Stimulated activated CD8-positive, alpha-beta memory T cell treated with anti-CD3 and anti-CD28 coated beads, Interleukin-15, amount 100 ng/mL, for 48 hours (primary cell): ENCODE measurements at regions not wholly inside any gene's neighbourhood (a gene's known extent, or its start where the extent isn't known, plus 50 kb on each side); places are given as distances from the start of the nearest gene placed in this dataset.

Experiments used
- DNase-seq, 2 donors: peaks; one replicate each; pipeline ENCODE4 v3.0.0-alpha.2; 2020; ENCODE audit warnings: low read depth in 2 of 2

DNA sequence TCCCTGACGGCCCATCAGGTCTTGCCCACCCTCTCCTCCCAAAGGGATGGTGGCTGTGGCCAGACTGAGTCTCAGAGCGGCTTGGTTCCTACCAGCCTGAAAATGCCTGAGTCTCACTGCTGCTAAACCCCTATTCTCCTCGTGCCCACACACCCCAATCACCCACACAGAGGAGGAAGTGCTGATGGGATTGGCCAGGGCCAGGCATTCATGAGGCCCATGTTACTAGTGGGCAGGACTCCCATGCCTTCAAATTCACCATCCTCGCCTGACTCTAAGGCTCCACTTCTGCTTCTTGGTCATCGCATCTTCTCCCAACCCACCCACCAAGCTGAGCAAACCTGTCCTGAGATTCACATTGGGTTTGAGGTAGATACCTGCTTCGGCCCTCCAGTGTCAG lies 80.1 kb upstream of the CST7 start:
- no peak for DNase-seq

DNA sequence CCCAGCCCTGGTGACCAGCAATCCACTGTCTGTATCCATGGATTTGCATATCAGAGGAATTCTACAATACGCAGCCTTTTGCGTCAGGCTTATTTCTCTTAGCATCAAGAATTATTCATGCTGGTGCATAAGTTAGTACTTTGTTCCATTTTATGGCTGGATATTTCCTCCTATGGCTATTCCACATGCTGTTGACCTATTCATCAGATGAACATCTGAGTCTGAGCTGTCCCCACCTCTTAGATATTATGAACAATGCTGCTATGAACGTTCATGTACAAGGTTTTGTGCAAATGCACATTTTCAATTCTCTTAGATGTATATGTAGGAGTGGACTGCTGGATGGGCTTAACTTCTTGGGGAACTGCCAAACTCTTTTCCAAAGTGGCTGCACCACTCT lies 79.0 kb upstream of the CST7 start:
- no peak for DNase-seq

DNA sequence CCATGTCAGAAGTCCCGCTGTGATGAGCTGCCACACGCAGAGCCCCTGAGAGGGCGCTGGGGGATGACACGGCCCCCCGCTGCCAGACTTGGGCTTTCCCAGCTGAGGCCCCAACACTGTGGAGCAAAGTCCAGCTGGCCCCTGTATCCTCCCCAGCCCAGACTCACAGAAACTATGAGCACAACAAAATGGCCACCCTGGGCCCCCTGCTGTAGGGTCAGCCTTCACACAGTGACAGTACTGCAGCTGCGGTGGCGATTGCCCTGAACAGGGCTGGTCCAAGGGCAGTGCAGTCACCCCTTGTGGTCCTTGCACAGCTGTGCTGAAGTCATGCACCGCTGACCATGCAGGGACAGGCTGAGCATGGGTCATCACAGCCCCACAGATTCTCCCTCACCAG lies 78.2 kb upstream of the CST7 start:
- no peak for DNase-seq

DNA sequence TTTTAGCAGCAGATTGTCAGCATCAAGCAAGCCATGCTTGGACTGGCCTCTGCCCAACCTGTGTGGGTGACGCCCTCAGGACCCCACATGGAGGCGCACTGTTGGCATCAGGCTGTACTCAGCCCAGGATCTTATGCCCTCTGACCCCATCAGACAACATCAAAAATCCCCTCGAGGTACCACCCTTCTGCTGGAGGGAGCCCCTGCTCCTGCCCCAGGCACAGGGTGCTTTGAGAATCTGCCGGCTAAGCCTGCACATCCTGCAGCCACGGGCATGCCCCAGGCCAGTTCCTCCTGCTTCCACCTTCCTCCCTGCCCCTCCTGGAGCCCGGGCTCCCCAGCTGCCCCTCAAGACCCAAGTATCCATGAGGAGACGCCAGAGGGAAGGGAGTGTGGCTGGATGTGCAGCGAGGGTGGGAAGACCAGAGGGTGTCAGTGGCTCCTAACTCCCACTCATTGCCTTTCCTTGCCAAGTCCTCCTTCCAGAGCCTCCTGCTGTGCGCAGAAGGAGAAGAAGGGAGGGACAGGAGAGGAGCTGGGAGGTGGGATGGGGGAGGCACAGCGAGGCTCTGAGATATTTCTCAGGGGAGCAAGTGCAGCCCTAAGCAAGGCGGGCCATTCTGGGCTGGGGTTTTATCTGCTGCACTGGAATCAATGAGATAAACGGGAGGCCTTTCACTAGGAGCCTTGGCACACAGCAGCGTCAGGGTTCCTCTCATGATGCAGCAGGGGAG lies 77.4 kb upstream of the CST7 start:
- no peak for DNase-seq

DNA sequence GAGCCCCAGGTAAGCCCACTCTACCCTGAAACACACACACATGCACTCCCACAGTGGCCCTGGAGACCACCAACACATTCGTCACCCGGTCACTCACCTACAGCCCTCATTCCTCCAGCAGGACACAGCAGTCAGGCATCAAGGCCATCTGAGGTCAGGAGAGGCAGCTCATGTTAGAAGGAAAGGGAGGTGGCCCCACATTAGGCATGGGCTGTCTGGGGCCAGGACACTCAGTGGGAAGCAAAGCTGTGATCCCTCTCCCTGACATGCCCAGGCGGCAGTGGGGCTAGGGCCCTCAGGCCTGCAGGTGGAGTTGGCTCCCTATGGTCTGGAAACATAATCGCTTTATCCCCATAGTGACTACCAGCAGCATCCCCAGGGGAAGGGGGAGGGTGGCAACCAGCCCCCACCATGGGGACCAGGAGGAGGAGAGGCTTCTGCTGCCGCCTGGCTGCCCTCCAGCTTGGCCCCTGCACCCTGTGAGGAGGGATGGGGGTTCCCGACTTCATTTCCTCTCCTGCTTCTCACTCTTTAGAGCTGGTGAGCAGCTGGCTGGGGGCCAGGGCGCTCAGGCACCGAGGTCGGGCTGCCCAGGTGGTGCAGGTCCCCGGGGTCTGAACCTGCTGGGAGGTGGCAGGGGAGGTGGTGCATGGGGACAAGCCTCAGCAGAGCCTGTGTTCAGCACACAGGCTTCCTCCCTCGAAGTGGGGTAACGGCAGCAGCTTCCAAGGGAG lies 76.6 kb upstream of the CST7 start:
- DNase-seq = no peak

DNA sequence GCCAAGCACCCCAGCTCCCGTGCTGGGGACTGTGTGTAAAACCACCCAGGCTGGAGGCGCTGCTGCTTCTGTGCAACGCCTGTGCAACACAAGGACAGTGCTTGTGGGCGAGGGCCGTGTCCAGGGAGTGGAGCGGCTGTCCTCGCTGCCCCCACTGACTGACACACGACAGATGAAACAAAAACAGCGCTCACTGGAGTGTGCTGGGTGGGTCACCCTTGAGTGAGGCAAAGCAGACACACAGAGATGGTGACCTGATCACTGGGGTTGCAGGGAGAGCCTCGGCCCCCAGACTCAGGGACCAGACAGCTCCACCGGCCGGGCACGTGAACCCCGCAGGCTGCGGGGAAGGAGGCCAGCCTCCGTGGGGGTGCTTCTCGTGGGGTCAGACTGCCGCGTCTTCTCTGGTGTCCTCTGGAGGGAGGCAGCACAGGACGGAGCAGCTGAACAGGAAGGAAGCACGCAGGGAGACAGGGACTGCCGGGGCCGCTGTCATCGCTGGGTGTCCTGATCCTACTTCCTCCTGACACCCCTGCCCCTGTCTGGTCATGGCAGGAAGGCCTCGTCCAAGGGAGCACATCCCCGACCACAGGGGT lies 75.9 kb upstream of the CST7 start:
- DNase-seq = no peak

DNA sequence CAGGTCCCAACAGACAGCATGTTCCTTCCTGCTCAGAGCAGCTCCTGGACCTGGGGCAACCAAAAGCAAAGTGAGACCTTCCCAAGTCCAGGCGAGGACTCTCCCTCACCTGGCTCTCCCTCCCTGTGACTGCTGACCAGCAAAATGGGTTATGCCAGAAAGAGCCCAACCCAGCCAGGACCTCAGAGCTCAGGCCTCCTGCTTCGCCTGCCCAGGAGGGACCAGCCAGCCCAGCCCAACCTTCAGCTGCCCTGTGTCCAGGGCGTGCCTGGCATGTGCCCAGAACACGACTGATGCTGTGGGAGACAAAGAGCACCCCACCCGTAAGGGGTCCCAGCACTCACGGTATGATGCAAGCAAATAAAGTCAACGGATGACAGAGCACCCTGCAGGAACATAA lies 74.0 kb upstream of the CST7 start:
- no peak for DNase-seq

DNA sequence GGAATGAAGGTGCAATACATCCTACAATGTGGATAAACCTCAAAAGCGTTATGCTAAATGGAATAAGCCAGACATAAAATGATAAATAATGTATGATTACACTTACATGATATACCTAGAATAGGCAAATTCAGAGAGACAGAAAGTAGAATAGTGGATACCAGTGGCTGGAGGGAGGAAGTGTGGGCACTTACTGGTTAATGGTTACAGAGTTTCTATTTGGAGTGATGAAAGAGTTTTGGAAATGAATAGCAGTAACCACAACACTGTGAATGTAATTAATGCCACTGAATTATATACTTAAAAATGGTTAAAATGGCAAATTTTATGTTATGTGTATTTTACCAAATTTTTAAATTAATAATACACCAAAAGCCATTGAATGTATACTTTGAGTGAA lies 71.4 kb upstream of the CST7 start:
- no peak for DNase-seq

DNA sequence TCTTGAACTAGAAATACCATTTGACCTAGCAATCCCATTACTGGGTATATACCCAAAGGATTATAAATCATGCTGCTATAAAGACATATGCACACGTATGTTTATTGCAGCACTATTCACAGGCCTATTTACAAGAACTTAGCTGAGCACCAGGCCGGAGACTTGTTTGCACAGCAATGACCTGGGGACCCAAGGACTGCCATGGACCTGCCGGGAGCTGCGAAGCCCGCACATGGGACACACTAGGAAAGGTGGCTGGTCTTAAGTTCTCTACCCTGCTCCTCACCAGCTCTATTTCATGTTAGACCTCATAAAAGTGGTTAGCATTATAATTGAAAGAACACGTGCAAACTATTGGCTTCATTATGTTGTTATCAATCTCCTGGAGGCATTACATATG lies 70.4 kb upstream of the CST7 start:
- no peak for DNase-seq

DNA sequence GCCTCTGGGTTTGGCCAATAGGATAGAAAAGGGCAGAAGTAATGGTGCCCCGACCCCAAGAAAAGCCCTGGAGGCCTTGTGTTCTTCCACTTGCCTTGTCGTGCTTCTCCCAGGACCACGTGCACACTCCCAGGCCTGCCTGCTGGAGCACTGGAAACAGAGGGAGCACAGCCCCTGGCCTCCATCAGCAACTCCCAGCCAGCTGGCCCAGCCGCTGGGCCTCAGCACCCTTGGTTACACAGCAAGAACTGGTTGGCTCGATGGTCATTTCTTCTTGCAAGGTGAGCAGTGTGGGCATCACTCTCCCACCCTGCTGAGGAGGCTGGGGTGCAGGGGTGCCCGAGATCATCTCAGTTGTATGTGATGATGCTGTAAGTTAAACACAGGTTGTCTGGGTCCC lies 69.2 kb upstream of the CST7 start:
- DNase-seq = no peak

DNA sequence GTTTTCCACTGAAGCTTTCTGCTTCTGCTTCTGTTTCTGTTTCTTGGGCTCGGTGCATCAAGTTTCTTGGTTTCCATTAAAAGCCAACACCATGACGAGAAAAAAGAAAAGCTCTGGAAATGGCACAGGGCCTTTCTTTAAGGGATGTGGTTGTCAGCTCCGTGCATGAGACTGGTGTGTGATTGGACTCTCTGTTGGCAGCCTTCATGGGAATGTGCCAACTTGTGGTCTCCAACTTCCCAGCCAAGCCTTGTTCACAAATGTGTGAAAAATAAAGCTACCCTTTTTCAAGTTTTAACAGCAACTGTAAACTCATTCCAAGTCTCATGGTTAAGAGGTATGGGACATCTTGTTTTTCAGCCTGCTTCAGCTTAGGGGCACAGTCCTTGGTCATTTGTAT lies 68.7 kb upstream of the CST7 start:
- DNase-seq = no peak

DNA sequence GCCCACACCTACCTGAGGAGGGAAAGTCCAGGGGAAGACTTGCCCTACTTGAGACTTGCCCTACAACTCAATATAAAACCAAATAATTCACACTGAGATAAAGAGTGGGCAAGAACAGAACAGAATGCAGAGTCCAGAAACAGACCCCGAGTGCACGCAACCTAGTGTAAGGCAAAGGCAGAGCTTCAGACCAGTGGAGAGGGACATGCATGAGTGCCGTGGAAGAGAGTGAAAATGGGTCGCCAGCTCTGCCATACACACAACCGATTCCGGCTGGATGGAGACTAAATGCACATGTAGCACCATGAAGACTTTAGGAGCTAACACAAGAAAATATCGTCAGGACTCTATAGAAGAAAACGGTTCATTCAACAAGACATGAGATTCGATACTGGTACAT lies 58.8 kb upstream of the CST7 start:
- no peak for DNase-seq

DNA sequence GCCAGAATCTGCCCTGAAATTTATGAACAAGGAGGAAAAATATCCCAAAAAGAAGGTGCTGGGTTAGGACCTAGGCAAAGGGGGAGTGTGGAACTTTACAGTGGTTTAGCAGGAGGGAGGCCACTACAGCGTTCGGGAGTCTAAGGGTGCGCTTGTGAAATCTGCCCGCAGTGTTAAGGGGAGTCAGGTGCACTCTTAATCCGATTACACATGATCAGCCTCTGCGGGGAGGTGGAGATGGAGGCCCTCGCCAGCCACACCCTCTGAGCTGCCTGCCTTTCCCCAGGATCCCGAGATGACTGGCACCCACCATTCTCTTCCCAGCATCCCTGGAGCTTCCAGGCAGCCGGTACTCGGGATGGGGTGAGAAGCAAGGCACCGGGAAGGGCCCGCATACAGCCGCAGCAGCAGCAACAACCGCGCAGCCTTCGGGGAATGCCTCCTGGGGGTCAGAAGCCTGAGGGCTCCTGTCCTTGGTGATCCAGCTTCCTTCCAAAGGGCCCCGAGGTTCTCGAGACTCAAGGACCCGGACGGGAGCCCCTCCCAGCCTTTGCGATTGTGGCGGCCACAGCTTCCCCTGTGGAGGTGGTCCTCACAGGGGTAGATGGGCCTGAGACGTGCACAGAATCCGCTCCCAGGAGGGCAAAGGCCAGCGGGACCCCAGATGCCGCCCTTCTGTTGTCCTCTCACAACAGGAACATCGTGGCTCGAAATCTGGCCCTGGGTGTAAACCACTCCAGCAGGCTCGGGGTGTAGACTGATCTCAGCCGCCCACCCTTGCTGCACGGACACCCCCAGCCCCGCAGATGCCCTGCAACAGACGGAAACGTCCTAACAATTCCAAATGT lies 57.3 kb upstream of the CST7 start:
- DNase-seq = no peak

DNA sequence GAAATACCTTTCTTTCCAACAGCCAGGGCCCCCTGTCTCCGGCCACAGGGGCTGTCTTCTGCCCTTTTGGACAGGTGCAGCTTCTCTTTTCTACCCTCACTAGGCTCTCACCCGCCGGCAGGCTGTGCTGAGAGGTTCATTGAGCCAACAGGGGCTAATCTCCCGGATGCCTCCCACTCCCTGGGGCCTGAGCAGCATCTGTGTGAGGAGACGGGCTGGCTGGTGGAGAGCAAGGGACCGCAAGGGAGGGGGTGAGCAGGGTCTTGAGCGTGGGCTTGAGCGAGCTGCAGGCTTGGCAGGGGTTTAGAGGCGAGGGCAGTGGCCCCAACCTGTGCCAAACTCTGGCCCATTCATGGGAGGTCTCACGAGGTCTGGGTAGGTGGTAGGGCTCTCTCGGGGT lies 56.5 kb upstream of the CST7 start:
- DNase-seq = no peak

DNA sequence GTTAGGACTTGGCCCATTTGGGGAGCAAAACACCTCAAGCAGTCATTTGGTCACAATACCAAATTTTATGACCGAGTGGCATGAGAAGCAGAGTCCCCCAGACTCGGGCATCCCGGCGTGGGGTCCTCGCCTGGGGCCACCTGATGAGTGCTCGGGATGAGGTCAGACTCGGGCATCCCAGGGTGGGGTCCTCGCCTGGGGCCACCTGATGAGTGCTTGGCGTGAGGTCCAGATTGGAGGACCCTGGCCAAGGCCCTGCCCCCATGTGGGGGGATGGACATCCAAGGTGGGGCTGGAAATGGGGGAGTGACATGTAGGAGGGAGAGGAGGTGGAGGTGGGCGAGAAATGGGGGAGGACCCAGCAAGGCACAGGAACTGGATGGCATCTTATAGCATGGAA lies 56.1 kb upstream of the CST7 start:
- no peak for DNase-seq

DNA sequence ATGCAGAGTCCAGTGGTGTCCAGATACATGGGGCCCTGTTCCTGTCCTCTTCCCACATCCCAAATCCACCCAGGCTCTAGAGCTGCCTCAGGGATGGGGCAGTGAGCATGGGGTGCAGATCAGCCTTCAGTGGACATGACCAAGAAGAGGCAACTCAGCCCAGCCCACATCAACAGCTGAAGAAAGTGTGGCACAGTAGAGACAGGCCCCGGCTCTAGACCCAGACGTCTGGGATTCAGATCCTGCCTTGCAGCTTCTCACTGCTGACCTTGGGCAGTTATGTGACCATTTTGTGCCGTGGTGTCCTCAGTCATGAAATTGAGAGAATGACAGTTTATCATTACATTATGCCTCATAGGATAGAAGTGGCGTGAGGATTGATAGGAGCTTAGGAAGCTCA lies 54.6 kb upstream of the CST7 start:
- no peak for DNase-seq

DNA sequence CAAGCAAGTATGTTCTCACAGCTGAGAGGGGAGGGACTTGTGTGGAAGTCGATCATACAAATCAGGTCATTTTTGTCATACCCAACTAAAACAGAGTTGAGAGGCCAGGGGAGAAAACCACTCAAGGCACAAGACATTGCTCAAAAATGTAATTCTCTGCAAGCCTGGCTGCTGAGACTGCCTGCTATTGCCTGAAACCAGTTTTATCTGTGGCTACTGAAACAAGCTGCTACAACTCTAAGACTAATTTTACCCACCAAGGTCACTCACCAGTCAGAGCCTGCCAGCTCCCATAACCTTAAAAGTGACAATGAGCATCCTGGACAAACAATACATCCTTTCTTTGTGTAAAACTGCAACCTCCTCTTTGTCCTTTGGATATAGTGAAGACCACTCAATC lies 54.1 kb upstream of the CST7 start:
- DNase-seq = no peak

DNA sequence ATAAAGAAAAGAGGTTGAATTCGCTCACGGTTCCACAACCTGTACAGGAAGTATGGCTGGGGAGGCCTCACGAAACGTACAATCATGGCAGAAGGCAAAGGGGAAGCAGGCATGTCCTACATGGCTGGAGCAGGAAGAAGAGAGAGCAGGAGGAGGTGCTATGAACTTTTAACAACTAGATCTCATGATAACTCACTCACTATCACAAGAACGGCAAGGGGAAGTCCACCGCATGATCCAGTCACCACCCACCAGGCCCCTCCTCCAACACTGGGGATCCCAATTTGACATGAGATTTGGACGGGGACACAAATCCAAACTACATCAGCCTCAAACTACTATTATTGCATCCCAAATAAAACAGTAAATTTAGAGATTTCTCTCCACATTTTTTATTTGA lies 53.6 kb upstream of the CST7 start:
- no peak for DNase-seq

DNA sequence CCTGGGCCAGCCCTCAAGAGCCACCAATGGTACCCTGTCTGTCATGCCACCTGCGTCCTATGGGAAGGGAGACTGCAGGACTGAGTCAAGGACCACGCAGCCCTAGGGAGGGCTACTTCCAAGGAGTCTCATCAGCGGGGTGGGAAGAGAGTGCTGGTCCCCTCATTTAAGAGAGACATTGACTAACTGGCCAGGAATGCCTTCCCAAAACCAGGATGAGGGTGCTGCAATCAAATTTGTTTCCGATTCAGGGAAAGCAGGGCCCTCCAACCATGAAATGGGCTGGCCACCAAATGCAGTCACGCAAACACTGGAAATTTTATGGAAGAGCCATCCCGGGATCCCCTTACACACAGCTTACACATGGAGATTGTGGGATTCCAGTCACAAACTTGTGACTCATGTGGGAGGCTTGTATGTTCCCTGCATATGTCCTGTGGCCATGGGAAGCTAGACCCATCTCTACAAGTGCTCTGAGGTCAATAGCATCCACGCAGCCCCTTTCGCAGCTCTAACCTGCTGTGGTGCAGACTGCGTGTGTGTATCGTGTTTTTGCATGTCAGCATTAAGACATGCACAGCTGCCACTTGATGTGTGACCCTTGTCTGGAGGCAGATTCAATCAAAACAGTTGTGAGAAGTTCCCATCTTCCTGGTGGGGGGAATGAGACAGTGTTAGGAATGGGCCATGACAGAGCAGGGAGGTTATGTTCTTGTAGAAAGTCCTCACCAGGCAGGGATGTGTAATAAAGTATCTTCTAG lies 53.0 kb upstream of the CST7 start:
- no peak for DNase-seq

DNA sequence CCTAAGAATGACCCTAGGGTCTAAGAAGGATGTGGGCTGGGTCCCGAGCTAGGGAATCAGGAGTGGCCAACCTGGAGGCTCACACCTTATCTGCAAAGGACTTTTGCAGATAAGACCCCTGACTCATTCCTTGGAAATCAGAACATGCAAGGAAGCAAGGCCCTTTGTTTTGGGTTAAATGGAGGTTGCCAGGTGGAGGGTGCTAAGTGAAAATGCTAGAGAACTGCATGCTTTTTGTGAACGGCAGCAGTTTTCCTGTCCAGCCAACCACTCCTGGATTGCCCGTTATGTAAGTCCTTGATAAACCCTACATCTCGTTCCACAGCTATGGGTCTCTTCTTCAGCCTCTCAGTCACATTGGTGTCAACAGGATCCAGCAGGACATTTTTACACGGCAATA lies 52.1 kb upstream of the CST7 start:
- no peak for DNase-seq

DNA sequence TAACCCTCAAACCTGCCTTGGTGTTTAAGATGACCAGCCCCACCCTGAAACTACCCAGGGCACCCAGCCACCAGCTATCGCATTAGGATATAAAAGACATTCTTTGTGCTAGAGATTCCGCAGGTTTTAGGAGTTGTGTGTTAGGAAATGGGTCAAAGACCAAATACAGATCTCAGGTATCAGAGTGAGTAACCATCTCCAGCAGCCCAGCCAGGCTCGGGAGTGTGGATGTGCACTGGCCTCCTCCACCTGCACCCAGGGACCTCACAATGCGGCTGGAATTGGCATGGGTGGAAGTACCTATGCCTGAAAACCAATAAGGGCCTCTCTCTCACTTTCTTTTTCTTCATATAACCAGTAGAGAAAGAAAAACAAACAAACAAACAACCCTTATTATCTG lies 51.1 kb upstream of the CST7 start:
- DNase-seq = no peak

DNA sequence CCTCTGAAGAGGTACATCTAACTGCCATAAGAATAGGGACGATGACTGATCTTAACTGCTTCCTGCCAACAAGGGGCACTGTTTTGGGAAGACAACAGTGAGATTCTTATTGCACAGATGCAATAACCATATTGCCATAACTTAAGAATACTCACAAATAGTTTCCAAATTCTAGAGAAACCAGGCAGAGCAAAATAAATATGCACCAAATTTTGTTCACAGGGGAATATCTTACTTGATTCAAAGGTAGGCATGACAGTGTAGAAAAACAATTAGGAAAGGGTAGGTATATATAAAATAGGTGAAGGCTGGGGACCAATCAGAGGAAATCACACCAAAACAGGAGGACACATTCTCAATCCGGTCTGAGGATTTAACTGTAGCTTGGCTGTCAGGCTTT lies 49.9 kb upstream of the CST7 start:
- no peak for DNase-seq
